HCT116 (cell line): ENCODE measurements at regions not wholly inside any gene's neighbourhood (a gene's known extent, or its start where the extent isn't known, plus 50 kb on each side); places are given as distances from the start of the nearest gene placed in this dataset.

Source experiments
- ATAC-seq: fragments of 200-7000 bp; cut with Tn5 transposase; 2 replicates; pipeline ENCODE4 v1.9.1; 2020; ENCODE audit warnings: mild to moderate bottlenecking, moderate library complexity
- BruUV-seq: library from RNA; stranded (reverse); fragments of 400-500 nt; replicated peaks from 2 replicates; lab custom pipeline; 2021; lab: Mats Ljungman, UMichigan
- CTCF ChIA-PET: fragments of 300-600 bp; sonication (Branson Sonifier 250); formaldehyde crosslinking; loops from one replicate; lab custom pipeline; 2021; ENCODE audit warnings: antibody characterized with exemption; lab: Charles Lee
- POLR2A ChIA-PET: fragments of 300-600, 350-600 bp; sonication (Branson Sonifier 250); formaldehyde crosslinking; loops from one replicate; lab custom pipeline; 2021; ENCODE audit warnings: antibody characterized with exemption; lab: Charles Lee
- RAD21 ChIA-PET, 2 experiments: fragments of 300-600 bp; sonication (Branson Sonifier 250); formaldehyde crosslinking; loops; one replicate each; lab custom pipeline; 2023; ENCODE audit warnings: low total read pairs in 2 of 2; ENCODE audit not compliant: uncharacterized antibody in 2 of 2, unreplicated experiment in 2 of 2, low non-redundant PET in 1 of 2; lab: Charles Lee
- DNase-seq: peaks from one replicate; pipeline ENCODE4 v3.0.0-alpha.2; 2010; ENCODE audit warnings: low read depth, low spot score
- H2AFZ ChIP-seq: fragments of 200-600 bp; shearing (Covaris generic), sonication (generic); 2 replicates; pipeline ENCODE4 v1.6.1; 2017; ENCODE audit warnings: low read depth, mixed run types, mixed read lengths, antibody characterized with exemption, low read length; ENCODE audit not compliant: poor library complexity, severe bottlenecking
- H3K27ac ChIP-seq: 2 replicates; pipeline ENCODE4 v1.5.1; 2012; ENCODE audit warnings: low read depth, low read length
- H3K27me3 ChIP-seq: fragments of 200-600 bp; sonication (generic); 2 replicates; pipeline ENCODE4 v1.6.1; 2016; ENCODE audit warnings: mixed run types, low read length, mixed read lengths; ENCODE audit not compliant: insufficient read depth
- H3K36me3 ChIP-seq, 2 experiments: fragments of 200-500 bp in 1 of 2; fragments of 200-600 bp in 1 of 2; sonication (Bioruptor generic) in 1 of 2; sonication (generic) in 1 of 2; 2 replicates each; pipeline versions ENCODE4 v1.5.1 to v1.6.1; 2014 to 2016; ENCODE audit warnings: low read length in 2 of 2, inconsistent platforms in 1 of 2, mixed read lengths in 1 of 2, mixed run types in 1 of 2; ENCODE audit not compliant: insufficient read depth in 2 of 2, control insufficient read depth in 1 of 2
- H3K4me1 ChIP-seq, 2 experiments: fragments of 200-600 bp in 1 of 2; sonication (generic) in 1 of 2; 2 replicates each; pipeline versions ENCODE4 v1.5.1 to v1.6.1; 2012 to 2017; ENCODE audit warnings: low read length in 2 of 2, inconsistent platforms in 1 of 2, mild to moderate bottlenecking in 1 of 2, mixed read lengths in 1 of 2, mixed run types in 1 of 2, moderate library complexity in 1 of 2; ENCODE audit not compliant: insufficient read depth in 2 of 2, control insufficient read depth in 1 of 2
- H3K4me2 ChIP-seq: fragments of 200-600 bp; sonication (generic); 2 replicates; pipeline ENCODE4 v1.6.1; 2017; ENCODE audit warnings: mixed run types, low read length, mixed read lengths
- H3K4me3 ChIP-seq, 2 experiments: fragments of 200-600 bp in 1 of 2; sonication (generic) in 1 of 2; replicated peaks in 1 of 2; 2 replicates each; pipeline ENCODE4 v1.5.1; 2011 to 2016; ENCODE audit warnings: low read length in 2 of 2, control low read depth in 1 of 2, low read depth in 1 of 2, mild to moderate bottlenecking in 1 of 2, mixed read lengths in 1 of 2, mixed run types in 1 of 2
- H3K79me2 ChIP-seq: fragments of 200-600 bp; sonication (generic); 2 replicates; pipeline ENCODE4 v1.6.1; 2017; ENCODE audit warnings: mild to moderate bottlenecking, mixed run types, low read length, moderate library complexity, mixed read lengths; ENCODE audit not compliant: insufficient read depth
- H3K9ac ChIP-seq: fragments of 200-600 bp; sonication (generic); 2 replicates; pipeline ENCODE4 v1.6.1; 2016; ENCODE audit warnings: low read length, mixed read lengths
- H3K9me2 ChIP-seq: fragments of 200-600 bp; sonication (generic), shearing (Covaris generic); 2 replicates; pipeline ENCODE4 v1.6.1; 2017; ENCODE audit warnings: mixed run types, mild to moderate bottlenecking, moderate library complexity; ENCODE audit not compliant: insufficient read depth
- H3K9me3 ChIP-seq, 2 experiments: fragments of 200-500 bp in 1 of 2; fragments of 200-600 bp in 1 of 2; sonication (Bioruptor generic) in 1 of 2; sonication (generic) in 1 of 2; 2 replicates each; pipeline ENCODE4 v1.6.1; 2014 to 2017; ENCODE audit warnings: low read length in 2 of 2, mixed read lengths in 2 of 2, inconsistent platforms in 1 of 2, low read depth in 1 of 2, mild to moderate bottlenecking in 1 of 2, mixed run types in 1 of 2, moderate library complexity in 1 of 2; ENCODE audit not compliant: control insufficient read depth in 1 of 2, insufficient read depth in 1 of 2
- H4K20me1 ChIP-seq: fragments of 200-600 bp; sonication (generic), shearing (Covaris generic); 2 replicates; pipeline ENCODE4 v1.6.1; 2017; ENCODE audit warnings: mixed run types, mild to moderate bottlenecking, moderate library complexity; ENCODE audit not compliant: insufficient read depth
- ATF3 ChIP-seq: IDR thresholded peaks from 2 replicates; pipeline ENCODE4 v1.6.1; 2012
- CBX3 ChIP-seq: IDR thresholded peaks from 2 replicates; pipeline ENCODE4 v1.6.1; 2012; ENCODE audit warnings: low read depth
- CEBPB ChIP-seq: IDR thresholded peaks from 2 replicates; pipeline ENCODE4 v1.6.1; 2012; ENCODE audit warnings: low read depth
- EGR1 ChIP-seq: IDR thresholded peaks from 2 replicates; pipeline ENCODE4 v1.6.1; 2012; ENCODE audit warnings: low read depth
- ELF1 ChIP-seq: IDR thresholded peaks from 2 replicates; pipeline ENCODE4 v1.6.1; 2012; ENCODE audit warnings: low read depth, borderline replicate concordance
- EZH2 ChIP-seq: fragments of 200-600 bp; sonication (generic); IDR thresholded peaks from 2 replicates; pipeline ENCODE4 v1.6.1; 2017; ENCODE audit warnings: antibody characterized with exemption, mixed run types
- EZH2phosphoT487 ChIP-seq: fragments of 200-600 bp; IDR thresholded peaks from 2 replicates; pipeline ENCODE4 v1.6.1; 2018; ENCODE audit warnings: antibody characterized with exemption, borderline replicate concordance
- FOSL1 ChIP-seq: IDR thresholded peaks from 2 replicates; pipeline ENCODE4 v1.6.1; 2012; ENCODE audit warnings: low read depth
- JUND ChIP-seq: IDR thresholded peaks from 2 replicates; pipeline ENCODE4 v1.6.1; 2012
- POLR2A ChIP-seq: IDR thresholded peaks from 2 replicates; pipeline ENCODE4 v1.7.0; 2011; ENCODE audit warnings: borderline replicate concordance; ENCODE audit not compliant: insufficient read depth, insufficient read length; ENCODE audit errors: extremely low read depth
- POLR2AphosphoS5 ChIP-seq: IDR thresholded peaks from 2 replicates; pipeline ENCODE4 v1.6.1; 2011; ENCODE audit warnings: mild to moderate bottlenecking, low read depth, low read length, moderate library complexity
- RAD21 ChIP-seq: IDR thresholded peaks from 2 replicates; pipeline ENCODE4 v1.6.1; 2012; ENCODE audit warnings: low read depth, mild to moderate bottlenecking
- SIN3A ChIP-seq: IDR thresholded peaks from 2 replicates; pipeline ENCODE4 v1.6.1; 2012; ENCODE audit warnings: low read depth
- SP1 ChIP-seq: IDR thresholded peaks from 2 replicates; pipeline ENCODE4 v1.6.1; 2012; ENCODE audit warnings: low read depth
- SRF ChIP-seq: IDR thresholded peaks from 2 replicates; pipeline ENCODE4 v1.6.1; 2012; ENCODE audit warnings: low read depth
- TCF7L2 ChIP-seq: IDR thresholded peaks from 2 replicates; pipeline ENCODE4 v1.7.0; 2011; ENCODE audit warnings: borderline replicate concordance, inconsistent platforms; ENCODE audit not compliant: insufficient read depth, insufficient read length; ENCODE audit errors: extremely low read depth
- YY1 ChIP-seq: IDR thresholded peaks from 2 replicates; pipeline ENCODE4 v1.6.1; 2011; ENCODE audit warnings: low read length, low read depth, moderate library complexity, mild to moderate bottlenecking; ENCODE audit not compliant: insufficient replicate concordance; ENCODE audit errors: extremely low read depth
- ZBTB33 ChIP-seq: IDR thresholded peaks from 2 replicates; pipeline ENCODE4 v1.6.1; 2011; ENCODE audit warnings: mild to moderate bottlenecking, low read length, moderate library complexity; ENCODE audit not compliant: insufficient replicate concordance; ENCODE audit errors: extremely low read depth
- ZFX ChIP-seq: fragments of 450-650 bp; IDR thresholded peaks from 2 replicates; pipeline ENCODE4 v1.6.1; 2017
- intact Hi-C: fragments of 100-400 bp; cut with micrococcal nuclease; formaldehyde crosslinking; loops from 2 replicates; pipeline ENCODE4 v1.10.0; 2022
- TF ChIP-seq, protein P1 (sequence below): IDR thresholded peaks from 2 replicates; pipeline ENCODE4 v1.6.1; 2012; ENCODE audit warnings: low read depth

GRCh38 chr16:59758848-59759247, 1024.7 kb upstream of the GOT2 start:
- no peak overlapping the region for H3K27ac ChIP-seq
- DNase-seq (no peak), ATAC-seq (no peak)
- BruUV-seq: no TSS peak
- no peaks in the 10 kb centered on the region for H3K36me3 ChIP-seq
- intact Hi-C loops: no loop called here
- H3K4me2 ChIP-seq: no peak overlapping the region
- TF ChIP-seq, protein P1, sequence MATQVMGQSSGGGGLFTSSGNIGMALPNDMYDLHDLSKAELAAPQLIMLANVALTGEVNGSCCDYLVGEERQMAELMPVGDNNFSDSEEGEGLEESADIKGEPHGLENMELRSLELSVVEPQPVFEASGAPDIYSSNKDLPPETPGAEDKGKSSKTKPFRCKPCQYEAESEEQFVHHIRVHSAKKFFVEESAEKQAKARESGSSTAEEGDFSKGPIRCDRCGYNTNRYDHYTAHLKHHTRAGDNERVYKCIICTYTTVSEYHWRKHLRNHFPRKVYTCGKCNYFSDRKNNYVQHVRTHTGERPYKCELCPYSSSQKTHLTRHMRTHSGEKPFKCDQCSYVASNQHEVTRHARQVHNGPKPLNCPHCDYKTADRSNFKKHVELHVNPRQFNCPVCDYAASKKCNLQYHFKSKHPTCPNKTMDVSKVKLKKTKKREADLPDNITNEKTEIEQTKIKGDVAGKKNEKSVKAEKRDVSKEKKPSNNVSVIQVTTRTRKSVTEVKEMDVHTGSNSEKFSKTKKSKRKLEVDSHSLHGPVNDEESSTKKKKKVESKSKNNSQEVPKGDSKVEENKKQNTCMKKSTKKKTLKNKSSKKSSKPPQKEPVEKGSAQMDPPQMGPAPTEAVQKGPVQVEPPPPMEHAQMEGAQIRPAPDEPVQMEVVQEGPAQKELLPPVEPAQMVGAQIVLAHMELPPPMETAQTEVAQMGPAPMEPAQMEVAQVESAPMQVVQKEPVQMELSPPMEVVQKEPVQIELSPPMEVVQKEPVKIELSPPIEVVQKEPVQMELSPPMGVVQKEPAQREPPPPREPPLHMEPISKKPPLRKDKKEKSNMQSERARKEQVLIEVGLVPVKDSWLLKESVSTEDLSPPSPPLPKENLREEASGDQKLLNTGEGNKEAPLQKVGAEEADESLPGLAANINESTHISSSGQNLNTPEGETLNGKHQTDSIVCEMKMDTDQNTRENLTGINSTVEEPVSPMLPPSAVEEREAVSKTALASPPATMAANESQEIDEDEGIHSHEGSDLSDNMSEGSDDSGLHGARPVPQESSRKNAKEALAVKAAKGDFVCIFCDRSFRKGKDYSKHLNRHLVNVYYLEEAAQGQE: no peak
- TF ChIP-seq JUND (no peak), FOSL1 (no peak), ZBTB33 (no peak), ATF3 (no peak), POLR2A (no peak), POLR2AphosphoS5 (no peak), SRF (no peak), EZH2 (no peak), ZFX (no peak), TCF7L2 (no peak), EGR1 (no peak), CEBPB (no peak), SIN3A (no peak), YY1 (no peak), CBX3 (no peak), EZH2phosphoT487 (no peak), RAD21 (no peak), ELF1 (no peak), SP1 (no peak)
- no peak overlapping the region for H2AFZ ChIP-seq
- H3K79me2 ChIP-seq: no peaks in the 10 kb centered on the region
- H3K4me3 ChIP-seq: no peak overlapping the region
- H3K27me3 ChIP-seq: no peaks in the 10 kb centered on the region
- H3K4me1 ChIP-seq: no peaks in the 10 kb centered on the region
- ChIA-PET CTCF (no interaction called here), RAD21 (no interaction called here), POLR2A (no interaction called here)
- peaks cover 0 to 22% of the 10 kb centered on the region in 2 experiments; a peak in 2 of 4 replicates for H3K9me3 ChIP-seq
- no peak overlapping the region for H3K9ac ChIP-seq
- H4K20me1 ChIP-seq: no peaks in the 10 kb centered on the region
- H3K9me2 ChIP-seq: no peaks in the 10 kb centered on the region
